ENCODE measurements at regions not wholly inside any gene's neighbourhood (a gene's known extent, or its start where the extent isn't known, plus 50 kb on each side); places are given as distances from the start of the nearest gene placed in this dataset.
"Not testable (repeated sequence)": the region's sequence is repeated elsewhere in the genome, so short reads cannot be mapped to it uniquely, and the experiment has no call there.

DNA sequence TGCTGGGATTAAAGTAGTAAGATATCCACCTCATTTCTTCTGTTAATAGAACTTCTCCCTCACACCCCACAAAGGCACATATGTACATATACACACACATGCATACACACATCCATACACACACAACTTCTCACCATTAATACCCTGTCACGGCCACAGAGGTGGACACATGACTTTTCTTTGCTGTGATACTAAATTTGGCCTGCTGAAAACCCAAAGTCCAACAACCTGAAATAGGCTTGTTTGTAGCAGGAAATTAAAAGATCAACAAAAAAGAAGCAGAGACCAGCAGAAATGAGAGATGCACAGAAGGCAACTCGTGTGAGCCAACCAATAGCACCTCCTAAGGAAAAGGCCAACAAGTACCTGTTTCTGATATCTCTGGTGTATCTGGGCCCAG lies 128.7 kb upstream of the PCGF5 start:
- no peak for DNase-seq

DNA sequence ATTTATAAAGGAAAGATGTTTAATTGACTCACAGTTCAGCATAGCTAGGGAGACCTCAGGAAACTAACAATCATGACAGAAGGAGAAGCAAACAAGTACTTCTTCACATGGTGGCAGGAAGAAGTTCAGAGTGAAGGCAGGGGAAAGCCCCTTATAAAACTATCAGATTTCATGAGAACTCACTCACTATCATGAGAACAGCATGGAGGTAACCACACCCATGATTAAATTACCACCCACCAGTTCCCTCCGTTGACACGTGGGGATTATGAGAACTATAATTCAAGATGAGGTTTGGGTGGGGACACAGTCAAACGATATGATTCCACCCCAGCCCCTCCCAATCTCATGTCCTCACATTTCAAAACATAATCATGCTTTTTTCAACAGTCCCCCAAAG lies 124.2 kb upstream of the PCGF5 start:
- no peak for DNase-seq

DNA sequence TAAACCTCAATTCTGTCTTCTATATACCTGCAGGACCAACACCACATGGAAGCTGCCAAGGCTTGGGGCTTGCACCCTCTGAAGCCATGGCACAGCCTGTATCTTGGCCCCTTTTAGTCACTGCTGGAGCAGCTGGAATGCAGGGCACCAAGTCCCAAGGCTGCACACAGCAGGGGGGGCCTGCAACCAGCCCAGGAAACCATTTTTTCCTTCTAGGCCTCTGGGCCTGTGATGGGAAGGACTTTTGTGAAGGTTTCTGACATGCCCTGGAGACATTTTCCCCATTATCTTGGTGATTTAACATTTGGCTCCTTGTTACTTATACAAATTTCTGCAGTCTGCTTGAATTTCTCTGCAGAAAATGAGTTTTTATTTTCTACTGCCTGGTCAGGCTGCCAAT lies 123.2 kb upstream of the PCGF5 start:
- no peak for DNase-seq

DNA sequence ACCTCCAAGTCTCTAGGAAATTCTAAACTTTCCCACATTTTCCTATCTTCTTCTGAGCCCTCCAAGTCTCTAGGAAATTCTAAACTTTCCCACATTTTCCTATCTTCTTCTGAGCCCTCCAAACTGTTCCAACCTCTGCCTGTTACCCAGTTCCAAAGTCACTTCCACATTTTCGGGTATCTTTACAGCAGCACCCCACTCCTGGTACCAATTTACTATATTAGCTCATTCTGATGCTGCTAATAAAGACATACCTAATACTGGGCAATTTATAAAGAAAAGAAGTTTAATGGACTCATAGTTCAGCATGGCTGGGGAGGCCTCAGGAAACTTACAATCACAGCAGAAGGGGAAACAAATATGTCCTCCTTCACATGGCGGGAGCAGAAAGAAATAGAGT lies 122.4 kb upstream of the PCGF5 start:
- DNase-seq, result not testable (repeated sequence)

DNA sequence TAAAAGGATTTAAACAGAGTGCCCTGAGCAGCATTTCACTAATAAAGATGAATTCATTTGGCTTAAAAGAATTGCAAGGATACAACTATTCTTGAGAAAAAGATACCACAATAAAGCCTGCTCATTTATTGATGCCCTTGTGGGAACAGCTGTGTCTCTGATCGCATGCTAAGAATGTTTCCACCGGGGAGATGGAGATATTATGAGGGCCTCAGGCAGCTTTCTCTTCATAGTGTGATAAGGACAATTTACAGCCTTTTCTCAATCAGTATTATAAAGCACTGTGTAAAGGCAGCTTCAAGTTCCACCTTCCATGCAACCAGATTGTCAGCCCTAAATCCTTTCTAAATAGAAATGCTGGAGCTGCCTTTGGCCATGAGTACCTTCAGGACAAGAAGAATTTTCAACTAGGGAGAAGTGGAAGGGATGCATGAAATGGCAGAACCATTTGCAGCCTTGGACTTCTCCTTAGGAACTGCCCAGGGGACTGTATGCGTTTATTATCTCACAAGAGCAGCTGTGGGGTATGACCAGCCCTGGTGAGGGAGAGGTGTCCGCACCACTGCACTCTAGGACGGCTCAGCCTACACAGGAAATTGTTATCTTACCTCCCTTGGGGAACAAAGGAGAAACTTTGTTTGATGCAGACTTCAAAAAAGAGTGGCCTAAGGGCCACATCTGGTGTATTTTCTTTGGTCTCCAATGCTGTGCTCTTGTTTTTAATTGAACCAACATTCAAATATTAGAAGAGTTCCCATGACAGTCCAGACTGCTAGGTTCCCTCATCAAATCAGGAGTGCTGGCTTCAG lies 116.9 kb upstream of the PCGF5 start:
- no peak for DNase-seq

DNA sequence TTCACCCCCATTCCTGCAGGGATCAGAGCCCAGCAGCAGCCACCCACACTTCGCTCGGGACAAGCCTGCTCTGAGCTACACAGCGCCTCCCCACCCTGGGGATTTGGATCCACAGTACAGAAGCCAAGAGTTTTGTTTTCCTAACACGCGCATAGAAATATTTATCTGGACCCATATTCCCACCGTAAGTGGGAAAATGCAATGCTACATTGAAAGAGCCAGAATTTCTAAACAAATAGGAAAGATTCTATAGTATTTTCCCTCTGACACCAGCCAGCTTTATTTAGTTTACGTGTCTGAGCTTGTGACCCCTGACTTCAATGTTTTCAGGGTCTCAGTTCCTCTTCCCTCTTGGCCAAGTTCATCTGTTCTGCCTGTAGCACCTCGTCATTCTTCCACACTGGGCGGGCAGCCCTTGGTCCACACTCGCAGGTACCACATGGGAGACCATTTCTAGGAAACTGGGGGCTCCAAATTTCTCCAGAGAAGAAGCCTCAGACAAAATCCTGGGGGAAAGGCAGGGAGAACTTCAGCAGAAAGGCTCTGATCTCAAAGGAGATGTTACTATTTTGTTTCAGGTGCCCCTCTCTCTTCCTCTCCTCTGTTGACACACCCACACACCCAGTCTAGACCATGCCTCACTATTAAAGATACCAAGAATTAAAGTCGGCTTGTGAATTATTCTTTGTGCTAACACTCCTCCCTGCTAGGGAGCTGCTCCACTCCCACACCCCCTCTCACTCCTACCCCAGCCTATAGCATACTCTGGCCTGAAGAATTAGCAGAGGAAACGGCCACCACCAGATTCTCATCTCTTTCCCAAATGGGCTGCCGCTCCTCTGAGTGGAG lies 116.0 kb upstream of the PCGF5 start:
- no peak for DNase-seq

DNA sequence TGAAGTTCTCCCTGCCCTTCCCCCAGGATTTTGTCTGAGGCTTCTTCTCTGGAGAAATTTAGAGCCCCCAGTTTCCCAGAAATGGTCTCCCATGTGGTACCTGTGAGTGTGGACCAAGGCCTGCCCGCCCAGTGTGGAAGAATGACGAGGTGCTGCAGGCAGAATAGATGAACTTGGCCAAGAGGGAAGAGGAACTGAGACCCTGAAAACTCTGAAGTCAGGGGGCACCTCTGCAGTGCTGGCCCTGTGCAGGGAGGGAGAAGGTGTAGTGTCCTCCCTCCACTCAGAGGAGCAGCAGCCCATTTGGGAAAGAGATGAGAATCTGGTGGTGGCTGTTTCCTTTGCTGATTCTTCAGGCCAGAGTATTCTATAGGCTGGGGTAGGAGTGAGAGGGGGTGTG lies 115.2 kb upstream of the PCGF5 start:
- no peak for DNase-seq

DNA sequence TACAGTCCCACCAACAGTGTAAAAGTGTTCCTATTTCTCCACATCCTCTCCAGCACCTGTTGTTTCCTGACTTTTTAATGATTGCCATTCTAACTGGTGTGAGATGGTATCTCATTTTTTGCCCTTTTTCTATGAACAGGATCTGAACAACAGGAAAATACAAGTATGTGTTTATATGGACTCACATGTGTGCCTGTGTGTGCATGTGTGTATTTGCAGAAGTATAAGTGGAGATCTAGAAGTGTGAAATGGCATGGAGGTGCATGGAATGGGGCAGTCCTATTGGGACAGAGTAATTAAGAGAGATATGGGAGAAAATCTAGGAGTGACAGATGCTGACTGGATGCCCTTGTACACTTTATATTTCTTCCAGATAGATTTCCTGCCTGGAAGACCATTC lies 111.6 kb upstream of the PCGF5 start:
- DNase-seq, result no peak

DNA sequence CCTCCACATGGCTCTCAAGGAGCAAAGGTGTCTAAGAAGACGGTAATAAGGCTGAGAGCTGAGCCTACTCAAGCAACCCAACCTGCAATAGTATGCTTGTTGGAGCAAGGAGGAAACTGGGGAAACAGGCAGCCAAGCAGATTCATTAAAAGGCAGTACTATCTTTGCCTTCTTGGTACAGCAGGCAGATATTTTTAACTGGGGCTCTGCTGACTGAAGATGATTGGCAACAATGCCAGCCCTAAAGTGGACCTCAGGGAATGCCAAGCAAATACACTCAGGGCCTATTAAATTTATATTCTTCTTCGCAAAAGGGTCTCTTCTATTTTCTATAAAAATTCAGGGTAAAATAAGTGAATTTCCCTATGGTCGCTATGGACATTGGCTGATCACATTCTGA lies 109.4 kb upstream of the PCGF5 start:
- DNase-seq, result no peak

DNA sequence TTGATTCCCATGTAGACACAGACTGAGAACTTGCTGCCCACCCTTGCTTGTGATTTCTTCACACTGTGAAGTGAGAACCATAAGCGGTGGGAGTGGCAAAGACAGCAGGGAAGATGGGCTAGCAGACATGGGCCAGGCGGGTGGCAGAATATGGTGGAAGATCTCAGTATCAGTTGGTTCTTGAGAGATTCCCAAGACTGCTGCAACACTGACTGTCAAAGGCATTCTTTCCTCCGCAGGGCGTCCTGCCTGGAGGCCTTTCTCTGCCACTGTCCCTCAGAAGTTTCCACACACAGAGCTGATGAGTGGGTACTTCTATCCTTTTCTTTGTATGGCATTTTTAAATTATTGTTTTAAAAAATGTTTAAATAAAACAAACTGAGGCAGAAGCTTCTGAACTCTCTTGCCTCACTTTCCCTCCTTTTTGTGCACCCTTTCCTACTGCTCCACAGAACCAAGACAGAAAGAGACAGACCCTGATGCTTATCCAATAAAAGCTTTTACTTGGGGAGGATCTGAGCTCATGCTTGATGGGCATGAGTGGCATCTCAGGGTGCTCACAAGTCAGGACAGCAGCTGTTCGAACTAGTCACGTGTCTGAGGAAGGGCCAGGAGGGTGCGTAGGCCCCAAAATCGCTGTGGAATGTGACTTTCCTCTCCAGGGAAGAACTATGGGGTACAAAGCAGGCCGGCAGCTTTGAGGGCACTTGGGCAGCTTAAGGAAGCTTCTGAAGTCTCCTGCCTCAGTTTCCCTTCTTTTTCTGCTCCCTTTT lies 104.7 kb upstream of the PCGF5 start:
- DNase-seq, result no peak

DNA sequence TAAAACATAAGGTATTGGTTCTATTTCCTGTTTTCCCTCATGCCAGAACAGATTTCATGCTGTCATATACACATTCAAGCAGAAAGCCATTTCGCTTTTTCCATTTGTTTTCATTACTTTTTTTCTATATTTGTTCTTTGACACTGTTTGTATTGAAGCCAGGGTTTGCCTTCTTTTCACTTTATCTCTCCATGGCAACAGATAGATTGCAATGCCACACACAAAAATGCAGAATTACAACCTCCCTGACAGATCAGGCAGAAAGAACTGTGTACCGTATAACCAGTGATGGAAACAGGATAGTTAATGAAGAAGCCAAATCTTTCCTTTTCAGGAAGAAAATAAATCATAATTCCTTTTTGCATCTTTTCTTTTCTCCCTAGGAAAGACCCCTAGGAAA lies 103.0 kb upstream of the PCGF5 start:
- no peak for DNase-seq

DNA sequence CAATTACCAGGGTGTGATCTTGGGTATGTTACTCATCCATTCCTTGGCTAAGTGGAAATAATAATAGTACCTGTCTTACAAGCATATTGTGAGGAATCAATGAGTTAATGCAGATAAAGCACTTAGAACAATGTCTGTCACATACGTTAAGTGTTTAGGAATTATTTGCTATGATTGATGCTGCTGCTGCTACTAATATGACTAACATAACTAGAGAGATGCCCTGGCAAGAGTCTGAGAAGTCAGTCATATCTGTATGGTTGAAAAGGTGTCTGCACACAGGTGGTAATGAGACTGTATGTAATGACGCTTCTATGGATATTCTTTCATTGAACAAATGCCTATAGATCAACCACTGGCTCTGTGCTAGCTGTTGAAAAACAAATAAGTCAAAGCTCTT lies 100.1 kb upstream of the PCGF5 start:
- no peak for DNase-seq

DNA sequence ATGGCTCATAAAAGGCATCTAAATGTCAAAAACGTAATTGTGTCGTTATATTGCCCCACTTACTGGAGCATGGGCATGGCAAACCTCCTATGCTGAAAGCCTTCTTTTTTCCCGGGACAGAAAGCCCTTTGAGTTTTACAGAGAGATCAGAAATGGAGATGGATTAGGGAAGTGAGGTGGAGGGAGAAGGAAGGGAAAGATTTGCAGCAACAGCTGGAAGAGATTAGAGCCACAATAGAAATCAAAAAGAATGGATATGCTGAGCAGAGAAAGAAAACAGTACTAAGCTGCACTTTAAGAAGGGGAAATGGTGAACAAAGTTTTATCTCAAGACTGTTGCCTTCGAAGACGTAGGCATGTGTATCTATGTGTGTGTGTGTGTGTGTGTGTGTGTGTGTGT lies 97.2 kb upstream of the PCGF5 start:
- DNase-seq, result no peak

DNA sequence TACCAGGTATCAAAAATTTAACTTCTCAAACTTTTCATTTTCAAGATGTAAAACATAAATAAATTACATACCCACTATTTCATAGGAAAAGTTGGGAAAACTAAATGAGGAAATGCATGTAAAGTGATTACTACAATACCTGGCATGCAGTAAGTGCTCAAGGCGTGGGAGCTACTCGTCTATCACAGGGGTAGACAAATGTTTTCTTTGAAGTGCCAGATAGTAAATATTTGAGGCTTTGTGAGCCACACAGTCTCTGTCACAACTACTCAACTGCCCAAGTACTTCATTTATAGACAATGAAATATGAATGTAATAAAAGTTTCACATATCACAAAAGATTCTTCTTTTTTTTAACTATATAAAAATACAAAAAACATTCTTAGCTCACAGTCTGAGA lies 96.4 kb upstream of the PCGF5 start:
- no peak for DNase-seq

DNA sequence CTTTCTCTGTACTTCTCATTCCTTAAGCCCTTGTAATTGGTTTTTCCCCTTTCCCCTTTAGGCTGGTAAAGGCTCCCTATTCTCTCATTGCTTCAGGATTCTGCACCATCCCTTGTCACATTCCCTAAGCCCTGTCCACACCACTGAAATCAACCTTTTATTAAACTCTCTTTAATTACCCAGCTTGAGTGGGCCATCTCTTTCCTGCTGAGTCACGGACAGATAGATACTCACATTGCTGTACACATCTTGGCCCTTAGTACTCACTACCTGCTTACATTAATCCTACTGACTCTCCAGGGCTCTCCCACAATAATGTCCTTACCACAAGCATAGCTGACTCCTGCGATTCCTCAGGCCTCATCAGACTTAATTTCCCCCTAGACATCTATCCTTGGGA lies 94.0 kb upstream of the PCGF5 start:
- DNase-seq, result no peak

DNA sequence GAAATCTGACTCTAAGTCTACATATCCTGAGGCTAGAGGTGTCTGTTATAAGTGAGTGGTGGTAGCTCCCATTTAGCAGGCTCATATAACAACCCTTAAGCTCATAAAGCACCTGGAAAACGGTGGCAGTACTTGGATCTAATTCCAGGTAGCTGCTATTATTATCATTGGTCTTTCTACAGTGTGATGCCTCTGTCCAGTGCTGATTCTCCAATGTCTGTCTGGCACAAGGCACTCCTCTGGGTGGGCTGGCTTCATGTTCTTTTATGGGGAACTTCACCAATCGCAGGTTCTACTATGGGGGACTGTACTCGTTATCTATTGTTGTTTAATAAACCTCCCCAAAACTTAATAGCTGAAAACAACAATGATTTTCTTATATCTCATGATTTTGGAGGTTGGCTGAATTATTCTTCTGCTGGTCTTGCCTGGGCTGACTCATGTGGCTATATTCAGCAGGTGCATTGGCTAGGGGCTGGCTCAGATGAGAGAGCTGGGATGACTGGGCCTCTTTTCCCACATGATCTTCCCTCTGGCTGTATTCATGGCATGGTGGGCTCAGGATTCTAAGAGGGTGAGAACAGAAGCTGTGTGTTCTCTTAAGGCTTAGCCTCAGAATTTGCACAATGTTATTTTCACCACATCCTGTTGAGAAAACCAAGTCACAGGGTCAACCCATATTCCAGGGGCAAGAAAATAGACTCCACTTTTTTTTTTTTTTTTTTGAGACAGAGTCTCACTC lies 93.0 kb upstream of the PCGF5 start:
- no peak for DNase-seq

DNA sequence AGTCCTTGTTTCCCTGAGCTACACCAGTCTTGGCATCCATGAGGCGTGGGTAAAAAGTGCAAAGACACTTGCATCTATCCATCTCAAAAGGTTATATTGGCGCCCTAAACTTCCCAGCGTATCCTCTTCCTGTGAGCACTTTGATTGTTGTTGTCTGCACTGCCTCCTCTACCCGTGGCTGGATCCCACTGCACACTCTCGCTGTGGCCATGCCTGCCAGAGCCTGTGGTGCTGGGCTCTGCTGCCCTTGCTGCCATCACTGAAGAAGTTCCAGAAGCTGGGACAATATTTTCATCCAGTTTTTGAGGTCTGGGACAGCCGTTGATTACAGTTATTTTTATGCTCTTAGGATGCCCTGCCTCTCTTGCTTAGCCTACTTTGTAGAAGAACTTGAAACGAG lies 85.3 kb upstream of the PCGF5 start:
- no peak for DNase-seq

DNA sequence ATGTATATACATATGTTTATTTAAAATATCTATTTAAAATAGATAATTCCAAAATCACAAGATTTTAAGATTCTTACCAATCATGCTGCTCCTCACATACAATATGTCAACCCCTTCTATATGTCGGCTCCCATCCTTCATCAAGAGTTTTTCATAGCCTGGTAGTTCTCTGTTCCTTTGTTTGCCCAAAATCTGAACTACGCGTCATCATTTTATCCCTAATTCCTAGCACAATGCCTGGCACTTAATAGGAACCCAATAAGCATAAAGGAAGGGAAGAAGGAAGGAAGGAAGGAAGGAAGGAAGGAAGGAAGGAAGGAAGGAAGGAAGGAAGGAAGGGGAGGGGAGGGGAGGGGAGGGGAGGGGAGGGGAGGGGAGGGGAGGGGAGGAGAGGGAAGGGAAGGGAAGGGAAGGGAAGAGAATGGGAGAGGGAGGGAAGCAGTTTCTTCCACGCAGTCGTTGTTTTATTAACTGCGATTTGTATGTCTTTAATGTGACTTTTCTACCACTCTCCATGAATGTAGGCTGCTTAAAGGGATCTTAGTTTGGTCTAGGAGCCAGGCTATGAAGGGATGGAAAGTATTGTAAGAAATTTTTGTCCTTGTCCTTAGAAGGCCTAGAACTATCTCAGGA lies 83.3 kb upstream of the PCGF5 start:
- DNase-seq, result no peak

DNA sequence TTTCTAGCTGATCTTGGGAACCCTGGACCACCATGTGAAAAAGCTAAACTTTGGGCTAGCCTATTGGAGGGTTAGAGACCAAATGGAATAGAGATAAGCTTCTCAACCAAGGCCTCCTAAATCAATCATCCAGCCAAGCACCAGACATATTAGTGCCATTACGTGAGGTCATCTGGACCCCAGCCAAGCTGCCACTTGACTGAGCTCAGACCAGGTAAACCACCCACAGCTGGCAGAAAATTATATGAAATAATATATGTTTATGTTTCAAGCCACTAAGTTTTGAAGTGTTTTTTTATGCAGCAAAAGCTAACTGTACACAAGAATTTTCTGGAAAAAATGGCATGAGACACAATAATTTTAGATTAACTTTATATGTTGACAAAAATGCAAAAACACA lies 82.6 kb upstream of the PCGF5 start:
- DNase-seq, result no peak

DNA sequence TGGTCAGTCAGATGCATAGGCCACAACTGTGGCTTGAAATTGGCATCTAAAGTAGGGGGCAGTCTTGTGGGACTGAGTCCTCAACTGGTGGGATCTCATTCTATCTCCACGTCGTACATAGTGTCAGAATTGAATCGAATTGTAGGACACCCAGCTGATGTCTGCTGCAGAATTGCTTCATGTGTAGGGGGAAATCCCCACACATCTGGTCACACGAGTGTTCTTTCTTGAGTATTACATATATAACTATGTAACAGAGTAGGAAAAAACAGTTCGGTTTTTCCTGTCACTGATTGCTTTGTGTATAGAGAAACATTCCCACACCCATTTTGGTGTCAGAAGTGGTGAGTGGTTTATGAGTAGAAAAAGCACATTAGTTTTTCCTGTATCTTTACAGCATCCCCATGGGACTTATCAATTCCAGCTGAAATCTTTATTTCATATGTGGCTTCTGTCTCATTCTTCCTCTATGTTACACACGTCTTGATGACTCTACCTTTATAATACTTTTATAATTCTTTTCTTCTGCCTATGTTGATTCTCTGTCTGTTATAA lies 79.4 kb upstream of the PCGF5 start:
- DNase-seq, result no peak

DNA sequence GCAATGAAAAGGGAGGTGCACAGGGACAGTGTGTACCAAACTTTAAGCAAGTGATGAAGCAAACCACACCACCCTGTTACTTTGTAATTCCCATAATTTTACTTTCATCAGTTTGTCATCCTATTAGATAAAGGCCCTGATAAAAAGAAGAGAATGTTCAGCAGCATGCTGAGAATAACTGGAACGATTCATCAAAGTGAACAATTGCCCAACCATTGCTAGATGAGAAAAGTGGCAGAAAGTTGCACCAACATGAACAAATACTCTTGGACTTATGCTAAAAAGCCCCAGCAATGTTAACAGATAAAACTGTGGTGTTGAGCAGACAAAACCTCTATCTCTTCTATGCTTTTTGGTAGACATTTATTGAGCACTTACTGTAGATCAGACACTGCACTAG lies 75.5 kb upstream of the PCGF5 start:
- DNase-seq, result no peak

DNA sequence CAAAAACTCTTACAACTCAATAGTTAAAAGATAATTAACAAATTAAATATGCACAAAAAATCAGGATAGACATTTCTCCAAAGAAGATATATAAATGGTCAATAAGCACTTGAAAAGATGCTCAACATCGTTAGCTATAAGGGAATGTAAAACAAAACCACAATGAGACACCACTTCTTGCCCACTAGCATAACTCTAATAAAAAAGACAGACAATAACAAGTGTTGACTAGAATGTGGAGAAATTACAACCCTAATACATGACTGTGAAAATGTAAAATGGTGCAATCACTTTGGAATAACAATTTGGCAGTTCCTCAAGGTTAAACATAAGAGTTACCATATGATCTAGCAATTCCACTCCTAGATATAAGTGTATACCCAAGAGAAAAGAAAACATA lies 74.3 kb upstream of the PCGF5 start:
- DNase-seq, result no peak

Measured in stimulated activated CD4-positive, alpha-beta T cell treated with anti-CD3 and anti-CD28 coated beads, Interleukin-2, amount 100 ng/mL, for 24 hours (primary cell).